Effector CD8-positive, alpha-beta T cell (primary cell): ENCODE measurements at regions not wholly inside any gene's neighbourhood (a gene's known extent, or its start where the extent isn't known, plus 50 kb on each side); places are given as distances from the start of the nearest gene placed in this dataset.

Experiments
- DNase-seq: peaks from one replicate; lab custom pipeline; 2025; lab: John Stamatoyannopoulos, UW

- no peak for DNase-seq
These were observed 141.3 kb upstream of the SDK2 start for GRCh38 chr17:73785496-73785895.

- DNase-seq: no peak
These were observed 141.9 kb upstream of the SDK2 start for GRCh38 chr17:73785958-73786743.

GRCh38 chr17:73787076-73788059 lies 143.1 kb upstream of the SDK2 start:
- no peak for DNase-seq

GRCh38 chr17:73788111-73788510 lies 143.9 kb upstream of the SDK2 start:
- DNase-seq: no peak

- no peak for DNase-seq
These were observed 146.9 kb upstream of the SDK2 start for GRCh38 chr17:73791121-73791520.

GRCh38 chr17:73791631-73792030 lies 147.4 kb upstream of the SDK2 start:
- DNase-seq: no peak

- no peak for DNase-seq
These were observed 148.7 kb upstream of the SDK2 start for GRCh38 chr17:73792994-73793393.

- DNase-seq: no peak
These were observed 150.1 kb upstream of the SDK2 start for GRCh38 chr17:73794336-73794735.

- no peak for DNase-seq
These were observed 151.5 kb upstream of the SDK2 start for GRCh38 chr17:73795730-73796129.

GRCh38 chr17:73797594-73798110 lies 153.4 kb upstream of the SDK2 start:
- DNase-seq: no peak

- DNase-seq: no peak
These were observed 154.0 kb upstream of the SDK2 start for GRCh38 chr17:73798111-73798748.

GRCh38 chr17:73799096-73799495 lies 154.9 kb upstream of the SDK2 start:
- no peak for DNase-seq

- DNase-seq: no peak
These were observed 155.8 kb upstream of the SDK2 start for GRCh38 chr17:73799781-73800627.

- no peak for DNase-seq
These were observed 156.6 kb upstream of the SDK2 start for GRCh38 chr17:73800893-73801292.

- DNase-seq: no peak
These were observed 157.3 kb upstream of the SDK2 start for GRCh38 chr17:73801455-73802100.

- DNase-seq: no peak
These were observed 158.1 kb upstream of the SDK2 start for GRCh38 chr17:73802314-73802713.

- DNase-seq: no peak
These were observed 158.6 kb upstream of the SDK2 start for GRCh38 chr17:73802871-73803270.

- no peak for DNase-seq
These were observed 159.8 kb upstream of the SDK2 start for GRCh38 chr17:73803964-73804435.

- no peak for DNase-seq
These were observed 162.5 kb upstream of the SDK2 start for GRCh38 chr17:73806768-73807167.

- DNase-seq: no peak
These were observed 169.0 kb upstream of the SDK2 start for GRCh38 chr17:73813201-73813600.

GRCh38 chr17:73814075-73814474 lies 169.8 kb upstream of the SDK2 start:
- no peak for DNase-seq
